GM19324 (cell line): ENCODE measurements at regions not wholly inside any gene's neighbourhood (a gene's known extent, or its start where the extent isn't known, plus 50 kb on each side); places are given as distances from the start of the nearest gene placed in this dataset.

Experiments
- ATAC-seq: cut with Tn5 transposase; IDR thresholded peaks from one replicate; pipeline ENCODE4 v1.9.1; 2021; ENCODE audit warnings: mild to moderate bottlenecking, moderate library complexity; ENCODE audit not compliant: unreplicated experiment, low FRiP score

DNA sequence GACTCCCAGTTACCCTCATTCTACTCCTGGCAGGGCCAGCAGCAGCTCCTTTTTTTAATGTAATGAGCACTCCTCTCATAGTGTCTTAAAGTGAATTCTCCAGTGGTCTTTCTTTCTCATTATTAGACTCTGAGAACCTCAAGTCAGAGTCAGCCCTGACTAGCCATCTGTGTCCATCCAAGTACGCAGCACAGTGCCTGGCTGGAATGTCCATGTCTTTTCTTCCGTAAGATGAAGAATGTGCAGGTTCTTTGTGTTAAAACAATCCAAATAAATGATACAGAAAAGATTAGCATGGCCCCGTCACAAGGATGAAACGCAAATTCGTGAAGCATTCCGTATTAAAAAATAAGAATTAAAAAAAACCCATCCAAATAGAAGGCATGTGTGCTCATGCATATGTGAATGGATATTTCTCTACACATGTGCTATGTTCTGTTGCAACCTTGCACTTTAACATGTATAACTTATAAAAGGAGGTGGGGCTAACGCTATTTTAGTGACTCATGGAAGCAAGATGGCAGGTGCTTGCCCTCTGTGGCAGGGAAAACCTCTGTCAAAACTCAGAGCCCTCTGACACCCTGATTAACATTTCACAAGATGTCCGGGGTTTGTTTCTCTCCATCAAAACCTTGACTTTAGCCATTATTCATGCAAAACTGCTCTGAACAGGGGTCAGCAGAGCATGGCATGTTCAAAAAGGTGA is 170.7 kb upstream of the TOPAZ1 start:
- ATAC-seq: no peak

DNA sequence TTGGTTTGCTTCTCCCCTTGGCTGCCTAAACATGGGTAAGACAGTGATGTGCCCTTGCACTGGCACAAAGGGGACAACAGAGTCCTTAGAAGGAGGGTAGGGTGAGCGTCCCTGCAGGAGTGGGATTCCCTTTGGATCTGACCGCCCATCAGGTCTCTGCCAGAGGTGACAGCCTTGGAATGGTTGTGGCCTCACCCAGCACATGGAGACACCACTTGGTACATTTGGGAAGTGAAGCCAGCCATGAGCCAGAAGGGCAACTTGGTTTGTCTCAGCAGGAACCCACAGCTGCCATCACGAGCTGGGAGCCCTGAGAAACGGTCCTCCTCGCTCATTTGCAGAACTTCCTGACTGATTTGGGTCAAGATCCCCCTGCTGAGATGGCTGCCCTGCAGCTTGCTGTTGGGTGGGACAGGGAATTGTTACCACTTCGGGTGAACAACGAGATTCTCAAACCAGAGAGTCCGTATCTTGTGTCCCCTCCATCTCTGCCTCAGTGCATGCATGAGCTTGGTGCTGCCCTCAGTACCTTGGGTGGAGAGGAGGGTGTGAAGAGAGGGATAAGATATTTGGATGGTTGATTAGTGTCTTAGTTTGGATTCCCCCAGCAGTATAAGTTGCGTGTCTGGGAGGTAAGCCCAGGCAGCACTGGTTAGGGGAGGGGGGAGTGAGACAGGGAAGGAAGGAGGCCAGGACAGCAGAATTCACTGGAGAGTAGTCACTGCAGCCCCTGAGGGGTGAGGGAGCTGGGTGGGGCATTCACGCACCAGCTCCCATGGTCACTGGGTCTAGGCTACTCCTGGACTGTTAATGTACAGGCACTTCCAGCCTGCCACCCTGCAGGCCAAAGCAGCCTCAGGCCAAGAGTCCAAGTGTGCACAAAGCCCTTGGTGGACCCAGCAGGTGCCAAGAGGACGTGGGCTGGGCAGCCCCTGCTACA is 168.8 kb upstream of the TOPAZ1 start:
- no peak for ATAC-seq

DNA sequence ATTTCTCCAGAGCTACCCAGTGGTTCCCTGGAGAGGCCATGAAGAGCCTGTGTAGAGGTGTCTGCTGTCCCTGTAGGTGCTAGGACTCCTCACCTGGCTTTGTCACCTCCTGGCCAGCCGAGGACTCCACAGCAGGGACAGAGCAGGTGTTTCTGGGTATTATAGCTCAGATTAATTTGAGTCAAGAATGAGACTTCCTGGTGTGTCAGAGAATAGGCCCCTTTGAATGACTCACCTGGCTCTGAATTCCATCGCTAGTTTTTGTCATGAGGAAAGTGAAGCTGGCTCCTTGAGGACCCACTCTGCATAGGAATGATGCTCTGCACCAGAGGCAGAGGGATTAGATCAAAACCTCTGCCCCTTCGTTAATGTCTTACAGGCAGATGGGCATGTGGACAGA is 167.5 kb upstream of the TOPAZ1 start:
- no peak for ATAC-seq

DNA sequence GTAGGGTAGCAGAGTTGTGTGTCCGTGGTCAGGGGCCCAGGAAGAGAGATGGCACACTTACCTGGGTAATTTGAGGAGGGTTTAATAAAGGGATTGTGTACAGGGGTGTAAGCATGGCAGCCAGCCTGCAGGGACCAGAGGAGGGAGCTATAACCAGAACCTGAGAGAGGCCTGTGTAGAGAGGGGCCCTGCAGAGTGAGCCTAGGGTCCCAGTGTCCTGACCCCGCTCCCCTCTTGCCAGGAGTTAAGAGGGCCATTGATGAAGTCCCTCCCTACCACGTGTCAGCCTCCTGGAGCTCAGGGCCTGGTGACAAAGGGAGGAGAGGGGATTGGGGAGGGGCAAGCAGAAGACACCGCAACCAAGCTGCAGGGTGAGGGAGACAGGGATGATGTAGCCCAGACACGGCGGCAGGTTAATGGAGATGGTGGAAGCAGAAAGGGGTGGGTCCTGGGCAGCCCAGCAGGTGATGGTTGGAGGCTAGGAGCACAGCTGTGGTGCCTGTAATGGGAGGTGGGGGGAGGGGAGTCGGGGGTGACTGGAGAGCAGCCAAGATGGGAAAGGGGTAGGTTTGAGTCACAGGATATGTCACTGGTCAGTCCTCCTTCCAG is 165.4 kb upstream of the TOPAZ1 start:
- ATAC-seq: no peak

DNA sequence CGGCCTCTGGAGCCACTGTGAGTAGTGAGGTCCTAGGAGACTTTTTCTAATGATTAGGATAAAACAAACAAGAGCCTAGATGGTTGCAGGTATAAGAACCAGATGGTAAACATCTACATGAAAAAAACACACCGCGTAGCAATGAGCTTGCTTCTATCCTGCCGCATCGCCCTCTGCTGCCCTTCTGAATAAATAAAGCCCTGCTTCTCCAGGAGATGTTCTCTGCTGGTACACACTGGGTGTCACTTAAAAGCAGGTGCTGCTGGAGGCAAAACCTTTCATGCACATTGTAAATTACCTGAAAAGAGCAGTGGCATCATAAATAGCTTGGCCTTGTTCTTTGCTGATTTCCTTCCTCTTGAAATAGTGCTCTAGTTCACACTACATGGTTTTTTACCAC is 164.4 kb upstream of the TOPAZ1 start:
- no peak for ATAC-seq

DNA sequence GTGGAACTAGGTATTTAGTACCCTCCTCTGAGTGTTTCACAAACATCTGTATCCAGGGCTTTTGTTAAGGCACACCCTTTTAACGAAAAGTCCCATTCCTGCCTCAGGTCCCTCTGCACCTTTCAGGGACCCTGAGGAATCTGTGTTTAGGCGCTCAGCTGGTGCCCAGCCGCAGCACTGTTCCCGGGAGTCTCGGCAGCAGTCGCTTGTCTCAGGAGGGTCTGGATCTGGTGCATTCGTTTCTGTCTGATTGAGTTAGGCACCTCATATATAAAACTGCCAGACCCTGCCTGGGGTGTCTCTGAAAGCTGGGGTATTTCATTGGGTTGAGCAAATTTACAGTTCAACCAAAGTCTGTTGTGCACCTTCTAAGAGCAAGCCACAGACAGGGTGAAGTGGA is 162.8 kb upstream of the TOPAZ1 start:
- no peak for ATAC-seq

DNA sequence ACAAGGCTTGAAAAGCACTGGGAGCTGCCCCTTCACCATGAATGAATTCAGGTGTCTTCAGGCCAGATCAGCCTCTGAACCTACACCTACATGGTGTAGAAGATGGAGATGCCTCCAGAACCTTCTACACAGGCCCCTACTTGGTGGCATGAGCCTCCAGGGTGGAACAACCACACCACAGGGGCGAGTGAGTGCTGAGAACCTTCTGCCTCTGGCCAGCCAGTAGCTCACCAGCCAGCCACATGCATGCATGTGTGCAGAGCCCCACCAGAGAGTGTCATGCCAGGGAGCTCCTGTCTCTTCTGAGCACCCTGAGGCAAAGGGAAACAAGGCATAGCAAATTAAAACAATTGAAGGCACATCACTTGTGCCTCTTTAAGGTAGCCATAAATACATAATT is 161.8 kb upstream of the TOPAZ1 start:
- no peak for ATAC-seq

DNA sequence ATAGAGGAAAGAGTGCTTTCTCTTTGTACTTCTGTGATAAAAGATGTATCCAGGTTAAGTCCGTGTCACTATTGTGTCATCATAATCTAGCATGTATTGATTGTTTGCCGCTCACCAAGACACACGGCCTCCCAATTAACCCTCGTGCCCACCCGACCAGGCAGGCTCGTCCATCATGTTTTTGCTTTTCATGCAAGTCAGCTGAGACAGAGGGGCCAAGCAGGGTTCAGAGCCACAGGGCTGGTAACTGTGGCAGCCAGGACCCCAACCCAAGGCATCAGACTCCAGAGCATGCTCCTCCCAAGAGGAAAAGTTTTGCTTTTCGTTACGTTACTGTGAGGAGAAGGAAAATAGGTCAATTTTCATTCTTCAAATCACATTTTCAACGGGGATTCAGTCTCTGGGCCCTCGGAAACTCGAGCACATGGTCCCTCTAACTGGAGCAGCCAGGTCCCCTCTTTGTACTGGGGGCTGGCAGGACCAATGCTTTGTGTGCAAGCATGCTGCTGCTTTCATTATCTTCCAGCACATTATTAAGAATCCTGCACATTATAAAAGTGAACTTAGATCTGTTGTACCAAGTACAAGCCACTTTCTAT is 161.1 kb upstream of the TOPAZ1 start:
- no peak for ATAC-seq

DNA sequence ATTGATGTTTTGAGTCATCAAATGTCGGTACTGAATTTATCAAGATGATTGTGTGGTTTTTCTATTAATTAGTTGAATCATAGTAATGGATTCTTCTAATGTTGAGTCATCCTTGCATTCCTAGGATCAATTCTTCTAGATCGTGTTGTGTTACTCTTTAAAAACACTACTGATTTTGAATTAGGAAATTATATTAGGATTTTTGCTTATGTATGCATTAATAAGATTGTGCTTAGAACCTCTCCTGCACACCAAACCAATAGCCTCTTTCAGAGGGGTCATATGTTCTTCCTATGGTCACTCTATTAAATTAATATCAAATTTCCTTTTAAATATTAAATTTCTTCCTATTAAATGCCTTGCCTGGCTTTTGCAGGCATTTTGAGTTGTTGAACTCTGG is 151.7 kb upstream of the TOPAZ1 start:
- ATAC-seq: no peak

DNA sequence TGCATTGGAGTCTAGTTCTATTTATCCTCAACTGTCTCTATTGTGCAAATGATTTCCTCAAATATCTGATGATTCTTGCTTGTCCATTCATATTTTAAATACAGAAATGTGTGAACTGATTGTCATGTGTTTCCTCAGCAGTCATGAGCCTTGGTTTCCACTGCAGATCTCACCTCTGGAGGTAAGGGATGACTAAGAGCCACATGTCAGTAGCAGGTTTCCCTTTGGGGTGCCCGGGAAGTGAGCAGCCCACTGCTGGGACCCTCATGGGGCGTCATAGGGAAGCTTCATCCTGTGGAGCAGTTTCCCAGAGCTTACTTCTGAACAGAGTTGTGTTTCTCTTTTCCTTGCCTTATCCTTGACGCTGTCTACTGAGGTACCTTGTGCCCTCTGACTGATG is 149.2 kb upstream of the TOPAZ1 start:
- no peak for ATAC-seq

DNA sequence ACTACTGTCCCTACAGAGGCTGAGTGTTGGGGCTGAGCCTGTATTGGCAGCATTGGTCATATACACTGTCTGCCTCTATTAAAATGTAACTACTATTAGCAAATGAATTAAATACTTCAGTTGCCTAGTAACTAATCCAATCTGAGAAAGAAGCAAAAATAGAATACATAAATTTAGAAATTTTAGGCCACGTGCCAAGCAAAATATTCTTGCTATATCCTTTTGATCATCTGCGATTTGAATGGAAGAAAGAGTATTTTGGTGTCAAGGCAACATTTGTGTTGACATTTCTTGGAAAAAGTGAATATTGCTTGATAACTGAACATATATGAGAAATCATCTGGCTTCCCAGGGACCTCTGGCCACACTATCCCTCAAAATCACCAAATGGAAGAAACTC is 148.2 kb upstream of the TOPAZ1 start:
- no peak for ATAC-seq

DNA sequence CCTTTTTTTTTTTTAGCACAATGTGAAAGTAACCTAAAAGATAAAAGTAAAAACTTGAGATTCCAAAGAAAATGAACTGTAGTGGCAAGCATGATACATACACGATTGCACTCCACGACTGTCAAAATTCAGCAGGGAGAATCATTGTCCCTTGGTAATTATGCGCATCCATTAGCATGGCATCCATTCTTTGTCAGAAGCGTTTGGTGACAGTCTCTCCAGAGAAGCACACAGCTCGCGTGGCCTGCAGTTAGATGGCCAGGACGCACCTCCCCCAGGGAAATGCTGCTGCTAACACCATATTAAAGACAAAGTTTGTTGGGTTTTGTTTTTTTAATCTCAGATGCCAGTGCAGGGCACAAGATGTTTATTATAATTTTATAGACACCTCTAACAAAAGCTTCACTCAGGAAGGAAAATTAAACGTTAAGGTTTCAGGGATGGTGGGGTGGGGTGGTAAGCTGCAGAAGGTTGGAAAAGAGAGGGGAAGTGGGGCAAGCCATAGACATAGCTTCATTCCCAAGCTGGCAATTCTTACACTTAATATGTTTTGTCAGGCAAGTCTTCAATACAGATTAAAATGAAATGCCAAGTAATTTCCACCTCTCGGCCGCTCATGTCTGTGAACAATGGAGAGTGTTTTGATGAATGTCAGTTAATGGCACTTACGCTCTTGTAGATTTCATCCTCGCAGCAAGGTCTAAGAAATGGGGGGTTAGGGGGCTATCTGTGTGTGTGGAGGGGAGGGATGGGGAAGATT is 142.8 kb upstream of the TOPAZ1 start:
- no peak for ATAC-seq

DNA sequence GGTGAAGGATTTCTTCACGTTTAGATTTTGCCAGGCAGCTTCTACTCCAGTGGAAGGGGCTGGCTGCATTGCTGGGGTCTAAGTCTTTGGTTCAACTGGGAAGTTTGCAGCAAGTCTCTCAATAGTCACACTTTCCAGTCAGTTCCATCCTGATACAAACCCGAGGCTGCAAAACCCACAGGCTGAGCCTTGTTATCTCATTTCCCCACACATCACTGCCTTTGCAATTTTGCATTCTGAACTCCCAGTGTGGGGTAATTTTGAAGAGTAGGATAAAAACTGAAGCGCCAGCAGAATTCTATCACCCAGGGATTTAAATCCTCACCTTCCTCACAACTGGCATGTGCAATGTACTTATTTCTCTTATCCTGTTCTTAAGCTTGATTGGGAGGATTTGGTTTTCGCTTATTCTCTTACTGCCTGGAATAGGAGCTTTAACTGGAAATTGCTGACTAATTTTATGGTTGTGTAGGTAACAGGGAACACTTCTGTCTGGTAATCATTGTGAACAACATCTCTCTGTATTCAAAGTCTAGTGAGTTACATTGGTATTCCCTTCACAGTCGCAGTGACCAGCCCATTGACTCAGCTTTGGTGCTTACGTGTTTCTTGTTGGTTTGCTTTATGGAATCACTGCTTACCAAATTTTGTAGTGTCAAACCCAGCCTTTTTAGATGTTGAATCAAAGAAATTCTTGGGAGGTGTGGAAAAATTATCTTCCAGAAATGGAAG is 142.0 kb upstream of the TOPAZ1 start:
- ATAC-seq: no peak

DNA sequence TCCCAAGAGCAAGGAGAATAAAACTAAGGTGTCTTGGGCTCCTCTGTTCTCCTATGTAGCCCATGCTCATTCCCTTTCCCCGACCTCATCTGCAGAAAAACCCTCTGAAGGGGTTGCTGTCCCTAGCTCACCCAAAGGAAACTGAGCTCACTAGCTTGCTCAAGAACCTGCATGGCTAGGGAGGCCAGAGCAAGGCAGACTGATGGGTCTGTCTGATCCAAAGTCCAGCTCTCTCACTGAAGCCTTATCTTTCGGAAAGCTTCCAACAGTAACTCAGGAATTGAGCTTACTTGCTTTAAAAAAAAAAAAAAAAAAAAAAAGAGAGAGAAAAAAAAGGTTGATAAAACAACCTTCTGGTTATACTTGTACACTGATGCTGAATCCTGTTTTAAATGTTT is 141.4 kb upstream of the TOPAZ1 start:
- no peak for ATAC-seq

DNA sequence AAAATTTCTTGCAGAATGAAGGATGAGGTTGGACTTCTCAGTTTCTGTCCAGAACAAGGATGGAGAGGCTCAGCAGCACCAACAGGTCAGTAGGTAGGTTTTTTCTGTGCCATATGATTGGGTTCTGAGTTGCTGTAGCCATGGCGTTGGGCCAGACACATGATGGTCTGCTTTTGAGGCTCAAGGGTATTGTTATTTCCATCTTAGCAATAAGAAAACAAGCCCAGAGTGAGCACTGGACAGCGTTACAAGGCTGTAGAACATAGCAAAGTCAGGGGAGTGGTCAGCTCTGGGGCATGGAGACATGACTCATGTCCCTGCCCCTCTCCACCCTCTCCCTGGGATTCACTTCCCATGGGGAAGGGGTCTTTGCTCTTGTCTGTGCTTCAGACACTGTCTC is 137.6 kb upstream of the TOPAZ1 start:
- ATAC-seq: no peak

DNA sequence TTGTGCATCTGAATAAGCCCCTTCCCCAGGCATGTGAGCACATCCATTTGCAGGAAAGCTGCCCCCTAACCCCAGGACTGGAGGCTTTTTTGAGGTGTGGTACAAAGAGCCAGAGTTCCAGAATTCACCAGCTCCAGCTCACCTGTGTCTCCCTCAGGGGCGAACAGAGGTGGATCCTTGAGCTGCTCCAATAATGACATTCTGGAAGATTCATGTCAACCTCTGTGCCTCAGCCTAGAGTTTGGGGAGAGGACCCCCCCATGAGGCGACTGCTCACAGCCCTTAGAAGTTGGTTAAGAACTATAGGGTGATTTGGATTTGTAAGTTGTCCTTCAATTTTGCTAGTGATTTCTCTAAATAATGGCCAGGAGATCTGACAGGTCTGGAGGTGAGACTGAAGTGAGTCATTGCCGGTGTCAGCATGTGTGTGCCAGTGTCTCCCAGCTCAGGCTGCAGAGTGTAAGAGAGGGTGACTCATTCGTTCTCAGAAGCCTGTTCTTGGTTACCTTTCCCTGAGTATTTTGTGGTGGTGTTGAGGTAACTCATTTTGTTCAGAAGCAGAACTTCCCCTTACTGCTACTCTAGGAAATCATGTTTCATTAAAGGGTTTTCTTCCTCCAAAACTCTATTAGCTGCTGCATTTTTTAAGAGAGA is 136.9 kb upstream of the TOPAZ1 start:
- no peak for ATAC-seq

DNA sequence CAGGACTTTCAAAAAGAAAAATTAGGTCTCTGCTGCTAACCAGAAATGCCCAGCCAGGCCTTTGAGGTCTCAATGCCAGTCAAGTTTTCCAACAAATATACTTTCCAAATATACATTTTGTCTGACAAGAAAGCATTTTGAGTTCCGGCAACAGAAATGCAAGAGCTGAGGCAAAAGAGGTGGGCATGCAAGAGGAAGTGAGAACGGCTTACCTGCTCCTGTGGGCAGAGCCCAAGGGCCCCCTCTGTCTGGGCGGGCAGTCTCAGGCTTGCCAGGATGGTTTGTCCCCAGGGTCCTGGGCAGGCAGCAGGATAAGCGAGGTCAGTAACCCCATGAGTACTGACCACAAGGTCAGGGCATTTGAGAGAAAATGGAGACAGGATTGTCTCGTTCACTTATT is 136.1 kb upstream of the TOPAZ1 start:
- ATAC-seq: no peak

DNA sequence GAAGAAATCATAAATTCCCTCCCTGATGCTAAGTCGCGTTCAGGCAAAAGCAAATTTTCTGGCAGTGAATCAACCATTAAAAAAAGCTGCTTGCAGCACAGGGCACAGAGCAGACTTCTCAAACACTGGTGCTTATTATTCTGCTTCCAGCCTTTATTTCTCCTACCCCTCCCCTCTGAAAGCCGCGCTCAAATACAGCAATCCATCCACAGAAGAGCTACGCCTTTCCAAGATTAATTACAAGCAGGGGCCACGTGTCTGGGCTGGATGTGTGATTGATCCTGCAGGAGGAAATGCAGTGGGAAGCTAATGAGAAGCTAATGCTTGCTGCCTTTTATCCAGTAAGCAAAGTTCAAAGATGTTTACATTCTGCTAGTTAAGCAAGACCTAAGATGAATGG is 134.9 kb upstream of the TOPAZ1 start:
- ATAC-seq: no peak

DNA sequence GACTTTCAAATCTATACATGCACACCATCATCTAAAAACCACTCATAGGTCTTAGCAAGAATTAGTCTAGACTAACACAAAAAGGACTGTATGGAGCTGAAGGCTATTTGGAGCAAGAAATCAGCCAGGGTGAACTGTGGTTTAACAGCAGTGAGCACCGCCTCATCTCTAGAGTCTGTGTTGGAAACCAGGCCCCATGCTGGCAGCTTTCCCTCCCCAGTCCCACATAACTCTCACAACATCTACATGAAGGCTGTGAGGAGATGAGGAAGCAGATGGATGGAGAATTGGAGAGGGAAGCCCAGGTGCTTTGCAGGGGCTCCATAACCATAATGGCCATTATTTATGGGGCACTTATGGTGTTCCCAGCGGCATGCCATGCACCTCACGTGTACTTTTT is 133.2 kb upstream of the TOPAZ1 start:
- ATAC-seq: no peak
